CD8-positive, alpha-beta memory T cell (primary cell): ENCODE measurements at regions not wholly inside any gene's neighbourhood (a gene's known extent, or its start where the extent isn't known, plus 50 kb on each side); places are given as distances from the start of the nearest gene placed in this dataset.
"Not testable (repeated sequence)": the region's sequence is repeated elsewhere in the genome, so short reads cannot be mapped to it uniquely, and the experiment has no call there.

Experiments
- CTCF ChIA-PET: fragments of 350-600 bp; sonication (Branson Sonifier 250); formaldehyde crosslinking; loops from one replicate; lab custom pipeline; 2021; ENCODE audit warnings: antibody characterized with exemption; lab: Charles Lee
- POLR2A ChIA-PET: fragments of 350-600 bp; sonication (Branson Sonifier 250); formaldehyde crosslinking; loops from one replicate; lab custom pipeline; 2021; ENCODE audit warnings: antibody characterized with exemption; lab: Charles Lee
- DNase-seq, 5 donors: peaks; one replicate each; pipeline versions ENCODE4 v3.0.0 to v3.0.0-alpha.2; 2020 to 2022; ENCODE audit warnings: mixed read lengths in 1 of 5
- H3K27ac ChIP-seq: one replicate; pipeline ENCODE4 v1.7.0; 2013; ENCODE audit warnings: low read depth, mild to moderate bottlenecking, low read length, moderate library complexity
- H3K27me3 ChIP-seq: 2 replicates; pipeline ENCODE4 v1.7.0; 2013; ENCODE audit warnings: low read length, mild to moderate bottlenecking; ENCODE audit not compliant: insufficient read depth, poor library complexity, severe bottlenecking
- H3K36me3 ChIP-seq: 2 replicates; pipeline ENCODE4 v1.7.0; 2013; ENCODE audit warnings: mild to moderate bottlenecking, low read length, moderate library complexity; ENCODE audit not compliant: insufficient read depth
- H3K4me1 ChIP-seq: 2 replicates; pipeline ENCODE4 v1.7.0; 2013; ENCODE audit warnings: mild to moderate bottlenecking, low read length, moderate library complexity; ENCODE audit not compliant: insufficient read depth
- H3K4me3 ChIP-seq: 2 replicates; pipeline ENCODE4 v1.7.0; 2013; ENCODE audit warnings: mild to moderate bottlenecking, low read length
- H3K9me3 ChIP-seq: 2 replicates; pipeline ENCODE4 v1.7.0; 2013; ENCODE audit warnings: mild to moderate bottlenecking, low read length
- H3K27ac Mint-ChIP-seq, 8 donors: one replicate each; pipeline ENCODE4 v1.8.0; 2020 to 2021; ENCODE audit warnings: mixed read lengths in 8 of 8, mild to moderate bottlenecking in 6 of 8, inconsistent platforms in 3 of 8, moderate library complexity in 3 of 8
- H3K27me3 Mint-ChIP-seq, 2 donors: one replicate each; pipeline ENCODE4 v1.8.0; 2020 to 2021; ENCODE audit warnings: mixed read lengths in 2 of 2, mild to moderate bottlenecking in 1 of 2, moderate library complexity in 1 of 2
- H3K36me3 Mint-ChIP-seq, 3 donors: one replicate each; pipeline ENCODE4 v1.8.0; 2020 to 2021; ENCODE audit warnings: mixed read lengths in 3 of 3, inconsistent platforms in 1 of 3, mild to moderate bottlenecking in 1 of 3
- H3K4me1 Mint-ChIP-seq, 3 donors: one replicate each; pipeline ENCODE4 v1.8.0; 2020 to 2021; ENCODE audit warnings: mixed read lengths in 3 of 3, inconsistent platforms in 1 of 3, mild to moderate bottlenecking in 1 of 3
- H3K4me3 Mint-ChIP-seq, 7 donors: one replicate each; pipeline ENCODE4 v1.8.0; 2020 to 2021; ENCODE audit warnings: mixed read lengths in 7 of 7, mild to moderate bottlenecking in 6 of 7, moderate library complexity in 4 of 7, inconsistent platforms in 2 of 7
- H3K9me3 Mint-ChIP-seq, 5 donors: one replicate each; pipeline ENCODE4 v1.8.0; 2020 to 2022; ENCODE audit warnings: mixed read lengths in 5 of 5, mild to moderate bottlenecking in 3 of 5, moderate library complexity in 2 of 5, inconsistent platforms in 1 of 5

DNA sequence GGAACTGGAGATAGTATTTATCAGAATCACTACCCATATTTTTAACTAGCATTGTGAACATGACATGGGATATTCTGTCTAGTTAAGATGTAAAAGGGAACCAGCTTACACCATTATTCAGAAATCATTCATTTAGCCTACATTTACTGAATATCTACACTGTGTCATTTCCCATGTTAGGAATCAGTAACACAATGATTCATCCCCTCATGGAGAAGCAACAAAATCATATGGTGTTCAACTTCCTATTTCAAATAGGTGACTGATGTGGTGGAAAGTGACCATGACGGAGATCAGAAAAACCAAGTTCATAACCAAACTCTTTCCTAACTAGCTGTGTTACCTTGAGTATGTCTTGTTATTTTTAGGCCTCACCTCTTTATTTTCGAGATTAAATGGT, 550.0 kb upstream of the TUSC1 start:
- H3K4me1 Mint-ChIP-seq = no peaks in the 10 kb centered on the region

DNA sequence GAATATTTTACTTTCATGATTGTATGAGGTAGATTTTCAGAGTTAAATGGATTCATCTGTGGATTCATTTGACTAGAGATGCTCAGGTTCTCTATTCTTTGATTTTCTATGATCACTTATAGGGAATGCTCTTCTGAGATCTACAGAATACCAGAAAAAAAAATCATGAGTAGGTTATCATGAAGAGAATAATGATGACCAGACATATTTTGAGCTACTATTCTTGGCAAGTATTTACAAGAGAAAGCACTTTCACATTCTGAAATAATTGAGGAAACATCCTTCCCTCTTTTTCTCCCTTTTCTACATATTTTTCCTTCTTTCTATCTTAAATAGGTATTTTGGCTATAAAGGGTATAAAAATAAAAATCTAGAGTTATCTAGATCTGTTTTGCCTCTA, 543.0 kb upstream of the TUSC1 start:
- ChIA-PET CTCF (no interaction called here), POLR2A (no interaction called here)
- no peak overlapping the region for H3K4me3 Mint-ChIP-seq
- Histone ChIP-seq H3K4me1 (no peaks in the 10 kb centered on the region), H3K36me3 (no peaks in the 10 kb centered on the region), H3K4me3 (no peak overlapping the region), H3K27me3 (no peaks in the 10 kb centered on the region), H3K9me3 (no peaks in the 10 kb centered on the region), H3K27ac (no peak overlapping the region)
- peaks cover 0 to 3% (median 0%) of the 10 kb centered on the region in 3 donors for H3K36me3 Mint-ChIP-seq
- H3K27me3 Mint-ChIP-seq = no peaks in the 10 kb centered on the region
- no peaks in the 10 kb centered on the region for H3K4me1 Mint-ChIP-seq
- H3K27ac Mint-ChIP-seq = no peak overlapping the region
- peaks cover 4 to 37% (median 18%) of the 10 kb centered on the region in 5 donors for H3K9me3 Mint-ChIP-seq
- no peak for DNase-seq

More for the DNA sequence above, 550.0 kb upstream of the TUSC1 start:
- H3K4me1 ChIP-seq = no peaks in the 10 kb centered on the region
- POLR2A ChIA-PET = no interaction called here
- H3K4me3 Mint-ChIP-seq = no peak overlapping the region
- H3K27me3 ChIP-seq = no peaks in the 10 kb centered on the region
- no peak for DNase-seq
- peaks cover 4% of the 10 kb centered on the region for H3K9me3 ChIP-seq
- H3K36me3 ChIP-seq = no peaks in the 10 kb centered on the region
- H3K27ac Mint-ChIP-seq = no peak overlapping the region
- CTCF ChIA-PET = no interaction called here
- H3K4me3 ChIP-seq = no peak overlapping the region
- no peaks in the 10 kb centered on the region for H3K36me3 Mint-ChIP-seq
- no peaks in the 10 kb centered on the region for H3K27me3 Mint-ChIP-seq
- H3K9me3 Mint-ChIP-seq = peaks cover 0 to 35% (median 5%) of the 10 kb centered on the region in 5 donors
- H3K27ac ChIP-seq = no peak overlapping the region

DNA sequence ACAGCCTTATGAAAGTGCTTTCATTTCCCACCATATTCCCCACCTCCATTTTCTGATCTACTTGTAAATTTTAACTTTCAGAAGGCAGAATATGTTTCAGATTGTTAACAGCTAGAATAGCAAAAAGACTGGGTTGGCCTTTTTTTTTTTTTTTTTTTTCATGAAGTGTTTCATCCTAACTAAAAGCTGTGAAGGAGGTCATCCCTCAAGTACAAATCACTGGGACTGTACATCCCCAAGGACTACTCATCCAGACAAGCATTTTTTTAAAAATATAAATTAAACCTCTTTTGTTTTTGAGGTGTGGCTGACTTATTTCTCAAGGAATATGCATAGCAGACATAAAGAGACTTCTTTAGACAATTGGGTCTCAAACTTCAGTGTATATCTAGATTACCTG, 542.1 kb upstream of the TUSC1 start:
- H3K27ac Mint-ChIP-seq = no peak overlapping the region
- H3K4me1 ChIP-seq = no peaks in the 10 kb centered on the region
- no peaks in the 10 kb centered on the region for H3K9me3 ChIP-seq
- H3K27me3 Mint-ChIP-seq = no peaks in the 10 kb centered on the region
- no peak overlapping the region for H3K4me3 Mint-ChIP-seq
- H3K36me3 ChIP-seq = no peaks in the 10 kb centered on the region
- CTCF ChIA-PET = no interaction called here
- no peaks in the 10 kb centered on the region for H3K27me3 ChIP-seq
- H3K9me3 Mint-ChIP-seq = peaks cover 4 to 36% (median 19%) of the 10 kb centered on the region in 5 donors
- H3K4me1 Mint-ChIP-seq = no peaks in the 10 kb centered on the region
- no peak for DNase-seq
- no peak overlapping the region for H3K4me3 ChIP-seq
- no peak overlapping the region for H3K27ac ChIP-seq
- peaks cover 0 to 3% (median 0%) of the 10 kb centered on the region in 3 donors for H3K36me3 Mint-ChIP-seq
- POLR2A ChIA-PET = no interaction called here

DNA sequence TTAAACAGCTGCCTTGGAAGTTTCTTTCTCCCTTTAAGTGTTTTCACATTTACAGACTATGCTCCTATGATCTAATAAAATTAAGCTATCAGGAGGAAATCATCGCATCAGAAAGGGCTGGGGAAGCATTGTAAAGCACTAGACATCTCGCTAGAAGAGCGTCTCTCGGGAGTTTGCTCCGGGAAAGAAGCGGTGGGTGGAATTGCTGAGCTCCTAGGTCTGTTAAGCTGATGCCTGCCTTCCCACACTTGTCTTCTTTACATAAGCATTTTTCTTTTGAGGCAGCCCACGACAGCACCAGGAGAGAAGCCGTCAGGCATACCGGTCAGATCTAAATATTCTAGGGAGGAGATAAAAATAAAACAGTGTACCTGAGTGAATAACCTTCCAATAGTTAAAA, 541.7 kb upstream of the TUSC1 start:
- Mint-ChIP-seq H3K27ac (no peak overlapping the region), H3K27me3 (no peaks in the 10 kb centered on the region), H3K9me3 (peaks cover 4 to 32% (median 19%) of the 10 kb centered on the region in 5 donors), H3K36me3 (peaks cover 0 to 3% (median 0%) of the 10 kb centered on the region in 3 donors), H3K4me1 (no peaks in the 10 kb centered on the region), H3K4me3 (no peak overlapping the region)
- no peaks in the 10 kb centered on the region for H3K9me3 ChIP-seq
- no peaks in the 10 kb centered on the region for H3K27me3 ChIP-seq
- no peak overlapping the region for H3K4me3 ChIP-seq
- DNase-seq = no peak
- no peak overlapping the region for H3K27ac ChIP-seq
- no peaks in the 10 kb centered on the region for H3K4me1 ChIP-seq
- POLR2A ChIA-PET = no interaction called here
- H3K36me3 ChIP-seq = no peaks in the 10 kb centered on the region
- CTCF ChIA-PET = no interaction called here

DNA sequence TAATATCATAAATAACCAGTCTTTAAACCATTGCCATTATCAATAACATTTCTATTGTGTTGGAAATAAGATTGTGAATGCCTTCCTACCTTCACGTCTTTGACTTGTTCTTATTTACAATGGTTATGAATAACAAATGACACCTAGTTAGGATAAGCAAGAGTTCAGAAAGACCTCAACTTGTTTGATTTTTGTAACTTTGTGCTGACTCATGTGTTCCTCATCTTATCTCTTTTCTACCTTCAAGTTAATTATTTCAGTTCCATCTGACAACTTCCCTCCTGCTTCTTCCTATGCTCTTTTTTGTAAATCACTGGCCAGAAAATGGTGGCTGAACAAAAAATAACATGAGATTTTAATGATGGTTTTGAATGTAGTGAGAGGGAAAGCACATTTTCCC, 538.5 kb upstream of the TUSC1 start:
- Histone ChIP-seq H3K36me3 (no peaks in the 10 kb centered on the region), H3K9me3 (no peaks in the 10 kb centered on the region), H3K27me3 (no peaks in the 10 kb centered on the region), H3K4me1 (no peaks in the 10 kb centered on the region), H3K4me3 (no peak overlapping the region), H3K27ac (no peak overlapping the region)
- no peaks in the 10 kb centered on the region for H3K4me1 Mint-ChIP-seq
- H3K27me3 Mint-ChIP-seq = no peaks in the 10 kb centered on the region
- ChIA-PET CTCF (no interaction called here), POLR2A (no interaction called here)
- H3K27ac Mint-ChIP-seq = no peak overlapping the region
- H3K9me3 Mint-ChIP-seq = peaks cover 6 to 23% (median 16%) of the 10 kb centered on the region in 5 donors
- DNase-seq = no peak
- peaks cover 0 to 3% (median 0%) of the 10 kb centered on the region in 3 donors for H3K36me3 Mint-ChIP-seq
- no peak overlapping the region for H3K4me3 Mint-ChIP-seq

DNA sequence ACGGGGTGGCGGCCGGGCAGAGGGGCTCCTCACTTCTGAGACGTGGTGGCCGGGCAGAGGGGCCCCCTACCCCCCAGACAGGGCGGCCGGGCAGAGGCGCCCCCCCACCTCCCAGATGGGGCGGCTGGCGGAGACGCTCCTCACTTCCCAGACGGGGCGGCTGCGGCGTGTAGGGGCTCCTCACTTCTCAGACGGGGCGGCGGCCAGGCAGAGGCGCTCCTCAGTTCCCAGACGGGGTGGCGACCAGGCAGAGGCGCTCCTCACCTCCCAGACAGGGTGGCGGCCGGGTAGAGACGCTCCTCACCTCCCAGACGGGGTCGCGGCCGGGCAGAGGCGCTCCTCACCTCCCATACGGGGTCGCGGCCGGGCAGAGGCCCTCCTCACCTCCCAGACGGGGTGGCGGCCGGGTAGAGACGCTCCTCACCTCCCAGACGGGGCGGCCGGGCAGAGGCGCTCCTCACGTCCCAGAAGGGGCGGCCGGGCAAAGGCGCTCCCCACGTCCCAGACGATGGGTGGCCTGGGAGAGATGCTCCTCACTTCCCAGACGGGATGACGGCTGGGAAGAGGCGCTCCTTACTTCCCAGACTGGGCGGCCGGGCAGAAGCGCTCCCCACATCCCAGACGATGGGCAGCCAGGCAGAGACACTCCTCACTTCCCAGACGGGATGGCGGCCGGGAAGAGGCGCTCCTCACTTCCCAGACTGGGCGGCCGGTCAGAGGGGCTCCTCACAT, 536.6 kb upstream of the TUSC1 start:
- H3K4me1 Mint-ChIP-seq = not testable (repeated sequence)

DNA sequence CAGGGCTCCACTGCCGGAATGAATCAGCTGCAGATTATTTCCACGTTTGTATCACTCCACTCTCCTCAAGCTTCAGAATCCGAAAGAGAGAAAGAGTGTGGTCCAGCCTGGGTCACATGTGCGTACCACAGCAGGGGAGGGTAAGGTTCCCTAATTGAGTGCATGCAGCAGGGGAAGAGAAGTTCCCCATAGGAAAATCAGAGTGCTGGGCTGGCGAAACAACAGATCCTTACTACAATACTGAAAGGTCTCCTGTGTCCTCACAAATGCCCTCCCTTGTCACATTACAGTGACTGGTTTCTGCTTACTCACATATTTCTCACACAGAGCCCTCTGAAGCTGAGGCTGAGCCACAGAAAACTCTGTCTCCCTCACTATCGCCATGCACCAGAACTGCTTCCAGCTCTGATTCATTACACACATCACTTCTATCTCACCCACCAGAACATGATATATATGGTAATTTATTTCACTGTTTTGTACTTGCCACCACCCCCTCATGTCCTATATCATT, 532.2 kb upstream of the TUSC1 start:
- POLR2A ChIA-PET = no interaction called here

More for the DNA sequence above, 536.6 kb upstream of the TUSC1 start:
- H3K27me3 ChIP-seq, CTCF ChIA-PET, H3K4me1 ChIP-seq, DNase-seq, H3K36me3 ChIP-seq, H3K27ac Mint-ChIP-seq, POLR2A ChIA-PET, H3K4me3 Mint-ChIP-seq, H3K27ac ChIP-seq, H3K9me3 ChIP-seq, H3K4me3 ChIP-seq, H3K36me3 Mint-ChIP-seq, H3K27me3 Mint-ChIP-seq: not testable (repeated sequence)
- H3K9me3 Mint-ChIP-seq = peaks cover 9 to 26% (median 17%) of the 10 kb centered on the region in 5 donors

DNA sequence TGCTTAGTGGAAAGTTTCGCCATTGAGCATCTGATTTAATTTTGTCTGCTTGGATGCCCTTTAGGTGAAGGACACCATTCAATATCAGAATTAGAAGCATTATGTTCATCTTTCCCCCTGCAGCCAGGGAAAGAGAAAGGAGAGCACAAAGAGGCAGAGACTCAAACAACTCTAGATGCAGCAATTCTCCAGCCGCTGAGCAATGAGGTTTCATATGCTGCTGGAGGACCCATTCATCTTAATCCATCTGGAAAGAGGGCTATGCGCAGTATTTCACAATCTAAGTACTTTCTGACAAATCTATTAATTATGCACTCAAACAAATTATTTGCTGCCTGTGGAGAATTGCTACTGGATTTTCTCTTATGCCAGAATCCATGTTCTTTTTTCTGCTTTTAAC, 527.0 kb upstream of the TUSC1 start:
- no peaks in the 10 kb centered on the region for H3K4me1 ChIP-seq
- CTCF ChIA-PET = no interaction called here
- no peak overlapping the region for H3K27ac ChIP-seq
- Mint-ChIP-seq H3K4me1 (no peaks in the 10 kb centered on the region), H3K36me3 (no peaks in the 10 kb centered on the region), H3K9me3 (peaks cover 3 to 31% (median 7%) of the 10 kb centered on the region in 5 donors), H3K27ac (no peak overlapping the region), H3K4me3 (no peak overlapping the region), H3K27me3 (no peaks in the 10 kb centered on the region)
- no peaks in the 10 kb centered on the region for H3K36me3 ChIP-seq
- POLR2A ChIA-PET = no interaction called here
- H3K4me3 ChIP-seq = no peak overlapping the region
- no peak for DNase-seq
- H3K9me3 ChIP-seq = no peaks in the 10 kb centered on the region
- H3K27me3 ChIP-seq = no peaks in the 10 kb centered on the region

More for the DNA sequence above, 532.2 kb upstream of the TUSC1 start:
- no peaks in the 10 kb centered on the region for H3K36me3 ChIP-seq
- Mint-ChIP-seq H3K36me3 (no peaks in the 10 kb centered on the region), H3K9me3 (peaks cover 6 to 14% (median 13%) of the 10 kb centered on the region in 5 donors), H3K27me3 (no peaks in the 10 kb centered on the region), H3K4me1 (no peaks in the 10 kb centered on the region), H3K27ac (no peak overlapping the region), H3K4me3 (no peak overlapping the region)
- H3K27ac ChIP-seq = no peak overlapping the region
- no peak for DNase-seq
- no peak overlapping the region for H3K4me3 ChIP-seq
- no peaks in the 10 kb centered on the region for H3K4me1 ChIP-seq
- H3K27me3 ChIP-seq = no peaks in the 10 kb centered on the region
- CTCF ChIA-PET = no interaction called here
- H3K9me3 ChIP-seq = no peaks in the 10 kb centered on the region
